ENCODE measurements at regions not wholly inside any gene's neighbourhood (a gene's known extent, or its start where the extent isn't known, plus 50 kb on each side); places are given as distances from the start of the nearest gene placed in this dataset.

GRCh38 chr5:6046296-6046967 is 331.9 kb downstream of the MED10 start:
- H3K27ac ChIP-seq: no peak overlapping the region
- no peak overlapping the region for H3K4me3 ChIP-seq

GRCh38 chr5:6043491-6044310 is 334.6 kb downstream of the MED10 start:
- Histone ChIP-seq H3K27ac (no peak overlapping the region), H3K4me3 (no peak overlapping the region)

GRCh38 chr5:6041977-6042550 is 336.3 kb downstream of the MED10 start:
- no peak overlapping the region for H3K27ac ChIP-seq
- H3K4me3 ChIP-seq: no peak overlapping the region

GRCh38 chr5:6039111-6039510 is 339.2 kb downstream of the MED10 start:
- Histone ChIP-seq H3K4me3 (no peak overlapping the region), H3K27ac (no peak overlapping the region)

- Histone ChIP-seq H3K4me3 (no peak overlapping the region), H3K27ac (no peak overlapping the region)
Observed at GRCh38 chr5:6036006-6036405, 342.3 kb downstream of the MED10 start.

GRCh38 chr5:6029811-6030271 is 348.5 kb downstream of the MED10 start:
- Histone ChIP-seq H3K4me3 (no peak overlapping the region), H3K27ac (no peak overlapping the region)

- no peak overlapping the region for H3K4me3 ChIP-seq
- H3K27ac ChIP-seq: no peak overlapping the region
Observed at GRCh38 chr5:6026766-6027406, 351.5 kb downstream of the MED10 start.

GRCh38 chr5:6019612-6020011 is 358.7 kb downstream of the MED10 start:
- no peak overlapping the region for H3K27ac ChIP-seq
- no peak overlapping the region for H3K4me3 ChIP-seq

GRCh38 chr5:6013506-6013905 is 364.8 kb downstream of the MED10 start:
- Histone ChIP-seq H3K4me3 (no peak overlapping the region), H3K27ac (no peak overlapping the region)

- no peak overlapping the region for H3K27ac ChIP-seq
- H3K4me3 ChIP-seq: no peak overlapping the region
Observed at GRCh38 chr5:6011199-6011598, 367.1 kb downstream of the MED10 start.

- no peak overlapping the region for H3K4me3 ChIP-seq
- H3K27ac ChIP-seq: no peak overlapping the region
Observed at GRCh38 chr5:6006838-6007314, 371.5 kb downstream of the MED10 start.

GRCh38 chr5:6003040-6003825 is 375.1 kb downstream of the MED10 start:
- Histone ChIP-seq H3K27ac (no peak overlapping the region), H3K4me3 (no peak overlapping the region)

- no peak overlapping the region for H3K4me3 ChIP-seq
- no peak overlapping the region for H3K27ac ChIP-seq
Observed at GRCh38 chr5:6000867-6001266, 377.5 kb downstream of the MED10 start.

- H3K4me3 ChIP-seq: no peak overlapping the region
- H3K27ac ChIP-seq: no peak overlapping the region
Observed at GRCh38 chr5:5995819-5996218, 382.5 kb downstream of the MED10 start.

- no peak overlapping the region for H3K4me3 ChIP-seq
- no peak overlapping the region for H3K27ac ChIP-seq
Observed at GRCh38 chr5:5986492-5987178, 391.7 kb downstream of the MED10 start.

- Histone ChIP-seq H3K27ac (no peak overlapping the region), H3K4me3 (no peak overlapping the region)
Observed at GRCh38 chr5:5985332-5985731, 393.0 kb downstream of the MED10 start.

- Histone ChIP-seq H3K27ac (no peak overlapping the region), H3K4me3 (no peak overlapping the region)
Observed at GRCh38 chr5:5983261-5983980, 394.9 kb downstream of the MED10 start.

- H3K27ac ChIP-seq: no peak overlapping the region
- H3K4me3 ChIP-seq: no peak overlapping the region
Observed at GRCh38 chr5:5981562-5981961, 396.8 kb downstream of the MED10 start.

Data from skin epidermis (tissue), 12 donors.